Adrenal gland (tissue), 5 donors: ENCODE measurements at regions not wholly inside any gene's neighbourhood (a gene's known extent, or its start where the extent isn't known, plus 50 kb on each side); places are given as distances from the start of the nearest gene placed in this dataset.

ENCODE experiments used
- CTCF ChIP-seq, 6 experiments: fragments of 450-650 bp in 4 of 6; fragments of 200-600 bp in 2 of 6; sonication (generic) in 1 of 6; IDR thresholded peaks; 1 replicate in 5 of 6; 2 replicates in 1 of 6; pipeline versions ENCODE4 v1.5.1 to v1.8.0; 2016 to 2021; ENCODE audit warnings: antibody characterized with exemption in 6 of 6, mild to moderate bottlenecking in 2 of 6, moderate library complexity in 1 of 6
- POLR2A ChIP-seq, 2 donors: fragments of 450-650 bp; IDR thresholded peaks; one replicate each; pipeline ENCODE4 v1.6.1; 2017; ENCODE audit warnings: antibody characterized with exemption in 2 of 2, mild to moderate bottlenecking in 2 of 2, moderate library complexity in 1 of 2
- donor health status: DM: no; HTN: no; CAD: no.

- TF ChIP-seq CTCF (IDR thresholded peaks at IDR 0.05), result no peak
- no peak for TF ChIP-seq POLR2A (IDR thresholded peaks at IDR 0.05)
These were observed 312.4 kb downstream of the MTX2 start for GRCh38 chr2:176581557-176582165.
